Naive thymus-derived CD4-positive, alpha-beta T cell (primary cell): ENCODE measurements at regions not wholly inside any gene's neighbourhood (a gene's known extent, or its start where the extent isn't known, plus 50 kb on each side); places are given as distances from the start of the nearest gene placed in this dataset.
A peak's percentile ranks its signal among the peaks of the same experiment; 100 is the strongest.

Experiments used
- ATAC-seq: fragments of 150-1000 bp; cut with Tn5 transposase; 2 replicates; pipeline ENCODE4 v1.10.0; 2021; ENCODE audit warnings: mild to moderate bottlenecking, moderate library complexity
- CTCF ChIA-PET: fragments of 350-600 bp; sonication (Branson Sonifier 250); formaldehyde crosslinking; loops from one replicate; lab custom pipeline; 2021; ENCODE audit warnings: antibody characterized with exemption; lab: Charles Lee
- POLR2A ChIA-PET: fragments of 350-600 bp; sonication (Branson Sonifier 250); formaldehyde crosslinking; loops from one replicate; lab custom pipeline; 2021; ENCODE audit warnings: antibody characterized with exemption, inconsistent platforms; lab: Charles Lee
- DNase-seq, 9 donors: peaks; one replicate each; pipeline versions ENCODE4 v3.0.0 to v3.0.0-alpha.2; 2020 to 2022; ENCODE audit warnings: mixed read lengths in 1 of 9
- H3K27ac ChIP-seq: one replicate; pipeline ENCODE4 v1.7.0; 2013; ENCODE audit warnings: mild to moderate bottlenecking, low read depth, low read length, moderate library complexity
- H3K27me3 ChIP-seq, 2 donors: one replicate each; pipeline ENCODE4 v1.7.0; 2013; ENCODE audit warnings: low read length in 2 of 2, mild to moderate bottlenecking in 2 of 2, moderate library complexity in 2 of 2; ENCODE audit not compliant: control insufficient read depth in 2 of 2, insufficient read depth in 2 of 2
- H3K36me3 ChIP-seq, 3 experiments: 1 replicate in 2 of 3; 2 replicates in 1 of 3; pipeline ENCODE4 v1.7.0; 2013; ENCODE audit warnings: low read length in 3 of 3, mild to moderate bottlenecking in 3 of 3, moderate library complexity in 1 of 3; ENCODE audit not compliant: insufficient read depth in 3 of 3, control insufficient read depth in 2 of 3
- H3K4me1 ChIP-seq, 2 donors: one replicate each; pipeline ENCODE4 v1.7.0; 2013; ENCODE audit warnings: low read length in 2 of 2, mild to moderate bottlenecking in 2 of 2, moderate library complexity in 1 of 2; ENCODE audit not compliant: control insufficient read depth in 2 of 2, insufficient read depth in 2 of 2
- H3K4me3 ChIP-seq: 2 replicates; pipeline ENCODE4 v1.7.0; 2013; ENCODE audit warnings: mild to moderate bottlenecking, low read length
- H3K9me3 ChIP-seq, 3 experiments: 1 replicate in 2 of 3; 2 replicates in 1 of 3; pipeline ENCODE4 v1.7.0; 2013; ENCODE audit warnings: low read length in 3 of 3; ENCODE audit not compliant: control insufficient read depth in 2 of 3
- H3K27ac Mint-ChIP-seq, 9 donors: one replicate each; pipeline ENCODE4 v1.8.0; 2020 to 2022; ENCODE audit warnings: mixed read lengths in 9 of 9, mild to moderate bottlenecking in 8 of 9, moderate library complexity in 5 of 9, inconsistent platforms in 2 of 9
- H3K27me3 Mint-ChIP-seq, 5 donors: one replicate each; pipeline ENCODE4 v1.8.0; 2021 to 2022; ENCODE audit warnings: mixed read lengths in 5 of 5, mild to moderate bottlenecking in 1 of 5
- H3K36me3 Mint-ChIP-seq, 5 donors: one replicate each; pipeline ENCODE4 v1.8.0; 2020 to 2022; ENCODE audit warnings: mixed read lengths in 5 of 5, mild to moderate bottlenecking in 3 of 5, inconsistent platforms in 1 of 5
- H3K4me1 Mint-ChIP-seq, 7 donors: one replicate each; pipeline ENCODE4 v1.8.0; 2020 to 2022; ENCODE audit warnings: mixed read lengths in 7 of 7, mild to moderate bottlenecking in 3 of 7, inconsistent platforms in 1 of 7
- H3K4me3 Mint-ChIP-seq, 10 donors: one replicate each; pipeline ENCODE4 v1.8.0; 2020 to 2022; ENCODE audit warnings: mild to moderate bottlenecking in 10 of 10, mixed read lengths in 10 of 10, moderate library complexity in 6 of 10, inconsistent platforms in 2 of 10
- H3K9me3 Mint-ChIP-seq, 11 donors: one replicate each; pipeline ENCODE4 v1.8.0; 2020 to 2022; ENCODE audit warnings: mixed read lengths in 11 of 11, mild to moderate bottlenecking in 4 of 11, inconsistent platforms in 1 of 11, moderate library complexity in 1 of 11
- intact Hi-C, 2 donors: fragments of 100-400 bp; cut with micrococcal nuclease; formaldehyde crosslinking; loops; one replicate each; pipeline ENCODE4 v1.15.1; 2023

- Histone ChIP-seq H3K4me3 (no peak overlapping the region), H3K4me1 (peaks cover 21 to 33% of the 10 kb centered on the region in 2 donors), H3K36me3 (no peaks in the 10 kb centered on the region), H3K27me3 (no peaks in the 10 kb centered on the region), H3K27ac (no peak overlapping the region), H3K9me3 (no peaks in the 10 kb centered on the region)
- intact Hi-C loops, result no loop called here
- no peak for ATAC-seq
- H3K9me3 Mint-ChIP-seq, result peaks cover 0 to 4% (median 0%) of the 10 kb centered on the region in 11 donors
- H3K4me3 Mint-ChIP-seq, result peak overlapping the region in 1 of 10 donors; percentile 13
- no peaks in the 10 kb centered on the region for H3K27me3 Mint-ChIP-seq
- CTCF ChIA-PET, result interaction anchor here (1.0 to 1.7 kb wide), 2 partner anchors 11 to 121 kb away, joined by 3 to 5 read pairs; no protein-coding TSS in a partner anchor
- H3K36me3 Mint-ChIP-seq, result peaks cover 0 to 14% (median 3%) of the 10 kb centered on the region in 5 donors
- H3K4me1 Mint-ChIP-seq, result peaks cover 27 to 85% (median 39%) of the 10 kb centered on the region in 7 donors
- POLR2A ChIA-PET, result interaction anchor here (0.8 kb wide), 1 partner anchor 14 kb away, joined by 3 read pairs; no protein-coding TSS in a partner anchor
- no peak for DNase-seq
- peak overlapping the region in 2 of 9 donors; percentile 43 to 50 for H3K27ac Mint-ChIP-seq
These were observed 117.2 kb upstream of the CCND2 start for GRCh38 chr12:4156317-4156716.

GRCh38 chr12:4154672-4155225 is 118.8 kb upstream of the CCND2 start:
- Histone ChIP-seq H3K27ac (no peak overlapping the region), H3K36me3 (no peaks in the 10 kb centered on the region)
- ATAC-seq, result no peak

GRCh38 chr12:4153343-4153892 is 120.1 kb upstream of the CCND2 start:
- Mint-ChIP-seq H3K4me1 (peaks cover 27 to 82% (median 39%) of the 10 kb centered on the region in 7 donors), H3K4me3 (peak overlapping the region in 7 of 10 donors; percentile 10 to 75 (median 34)), H3K27ac (peak overlapping the region; percentile 29 to 96 (median 72)), H3K27me3 (no peaks in the 10 kb centered on the region), H3K36me3 (peaks cover 0 to 30% (median 8%) of the 10 kb centered on the region in 5 donors), H3K9me3 (peaks cover 0 to 14% (median 0%) of the 10 kb centered on the region in 11 donors)
- ChIA-PET CTCF (interaction anchor here (1.2 kb wide), 1 partner anchor 123 kb away, joined by 3 read pairs; no protein-coding TSS in a partner anchor), POLR2A (interaction anchor here (1.7 kb wide), 1 partner anchor 115 kb away, joined by 3 read pairs; no protein-coding TSS in a partner anchor)
- H3K4me3 ChIP-seq, result no peak overlapping the region
- H3K36me3 ChIP-seq, result no peaks in the 10 kb centered on the region
- peak; percentile 80 for ATAC-seq
- H3K27me3 ChIP-seq, result no peaks in the 10 kb centered on the region
- no peaks in the 10 kb centered on the region for H3K9me3 ChIP-seq
- peak overlapping the region; percentile 50 for H3K27ac ChIP-seq
- peak in 2 of 9 donors; percentile 15 to 73 for DNase-seq
- peaks cover 21 to 38% of the 10 kb centered on the region in 2 donors for H3K4me1 ChIP-seq
- intact Hi-C loops, result loop anchor here in 1 of 2 donors (1.0 to 2.0 kb wide), 4 partner anchors 10 to 119 kb away; no protein-coding TSS in a partner anchor

More at GRCh38 chr12:4154672-4155225, 118.8 kb upstream of the CCND2 start:
- Histone ChIP-seq H3K27me3 (no peaks in the 10 kb centered on the region), H3K4me3 (no peak overlapping the region), H3K4me1 (peaks cover 21 to 33% of the 10 kb centered on the region in 2 donors), H3K9me3 (no peaks in the 10 kb centered on the region)
- peaks cover 0 to 26% (median 8%) of the 10 kb centered on the region in 5 donors for H3K36me3 Mint-ChIP-seq
- ChIA-PET POLR2A (interaction anchor here (0.6 to 1.7 kb wide), 4 partner anchors 10 to 1957 kb away, joined by 3 to 5 read pairs (median 4); no protein-coding TSS in a partner anchor), CTCF (interaction anchor here (1.3 to 1.7 kb wide), 2 partner anchors 9 to 122 kb away, joined by 3 to 5 read pairs; no protein-coding TSS in a partner anchor)
- peaks cover 0 to 14% (median 0%) of the 10 kb centered on the region in 11 donors for H3K9me3 Mint-ChIP-seq
- intact Hi-C loops, result no loop called here
- H3K4me1 Mint-ChIP-seq, result peaks cover 27 to 85% (median 39%) of the 10 kb centered on the region in 7 donors
- H3K27me3 Mint-ChIP-seq, result no peaks in the 10 kb centered on the region
- peak overlapping the region in 4 of 9 donors; percentile 25 to 96 (median 60) for H3K27ac Mint-ChIP-seq
- no peak for DNase-seq
- H3K4me3 Mint-ChIP-seq, result peak overlapping the region in 2 of 10 donors; percentile 12 to 75

GRCh38 chr12:4152145-4152795 is 121.3 kb upstream of the CCND2 start:
- Histone ChIP-seq H3K4me3 (no peak overlapping the region), H3K4me1 (peaks cover 21 to 44% of the 10 kb centered on the region in 2 donors), H3K36me3 (no peaks in the 10 kb centered on the region), H3K27ac (peak overlapping the region; percentile 37), H3K27me3 (no peaks in the 10 kb centered on the region), H3K9me3 (no peaks in the 10 kb centered on the region)
- Mint-ChIP-seq H3K36me3 (peaks cover 0 to 30% (median 8%) of the 10 kb centered on the region in 5 donors), H3K9me3 (peaks cover 0 to 14% (median 0%) of the 10 kb centered on the region in 11 donors), H3K4me3 (peak overlapping the region in 2 of 10 donors; percentile 12 to 75), H3K27me3 (no peaks in the 10 kb centered on the region), H3K27ac (peak overlapping the region in 7 of 9 donors; percentile 48 to 96 (median 72)), H3K4me1 (peaks cover 27 to 90% (median 40%) of the 10 kb centered on the region in 7 donors)
- CTCF ChIA-PET, result interaction anchor here (0.6 kb wide), 1 partner anchor 201 kb away, joined by 3 read pairs; no protein-coding TSS in a partner anchor
- intact Hi-C loops, result loop anchor here in 1 of 2 donors (2.0 kb wide), 1 partner anchor 45 kb away; no protein-coding TSS in a partner anchor
- peak in 2 of 9 donors; percentile 8 to 14 for DNase-seq
- peak; percentile 46 for ATAC-seq
- POLR2A ChIA-PET, result interaction anchor here (0.7 to 1.2 kb wide), 2 partner anchors 8 to 121 kb away, joined by 3 to 4 read pairs; partner anchors contain the start of gene CCND2

GRCh38 chr12:4151362-4152121 is 122.0 kb upstream of the CCND2 start:
- intact Hi-C loops, result loop anchor here in 1 of 2 donors (2.0 kb wide), 1 partner anchor 45 kb away; no protein-coding TSS in a partner anchor
- H3K9me3 Mint-ChIP-seq, result peaks cover 0 to 14% (median 0%) of the 10 kb centered on the region in 11 donors
- no peak for DNase-seq
- H3K9me3 ChIP-seq, result no peaks in the 10 kb centered on the region
- no peaks in the 10 kb centered on the region for H3K27me3 ChIP-seq
- H3K4me1 Mint-ChIP-seq, result peaks cover 32 to 90% (median 40%) of the 10 kb centered on the region in 7 donors
- H3K4me3 Mint-ChIP-seq, result peak overlapping the region in 1 of 10 donors; percentile 75
- peaks cover 0 to 30% (median 8%) of the 10 kb centered on the region in 5 donors for H3K36me3 Mint-ChIP-seq
- H3K4me3 ChIP-seq, result no peak overlapping the region
- no peaks in the 10 kb centered on the region for H3K36me3 ChIP-seq
- H3K4me1 ChIP-seq, result peaks cover 21 to 51% of the 10 kb centered on the region in 2 donors
- no peaks in the 10 kb centered on the region for H3K27me3 Mint-ChIP-seq
- peak overlapping the region in 7 of 9 donors; percentile 16 to 96 (median 48) for H3K27ac Mint-ChIP-seq
- H3K27ac ChIP-seq, result no peak overlapping the region
- no peak for ATAC-seq
- ChIA-PET CTCF (no interaction called here), POLR2A (interaction anchor here (0.7 to 1.2 kb wide), 2 partner anchors 7 to 122 kb away, joined by 3 to 4 read pairs; partner anchors contain the start of gene CCND2)
